GM18873 (cell line): ENCODE measurements at regions not wholly inside any gene's neighbourhood (a gene's known extent, or its start where the extent isn't known, plus 50 kb on each side); places are given as distances from the start of the nearest gene placed in this dataset.

Experiments
- ATAC-seq: cut with Tn5 transposase; IDR thresholded peaks from one replicate; pipeline ENCODE4 v1.9.1; 2021; ENCODE audit warnings: mild to moderate bottlenecking, moderate library complexity, moderate number of reproducible peaks; ENCODE audit not compliant: unreplicated experiment, low FRiP score

DNA sequence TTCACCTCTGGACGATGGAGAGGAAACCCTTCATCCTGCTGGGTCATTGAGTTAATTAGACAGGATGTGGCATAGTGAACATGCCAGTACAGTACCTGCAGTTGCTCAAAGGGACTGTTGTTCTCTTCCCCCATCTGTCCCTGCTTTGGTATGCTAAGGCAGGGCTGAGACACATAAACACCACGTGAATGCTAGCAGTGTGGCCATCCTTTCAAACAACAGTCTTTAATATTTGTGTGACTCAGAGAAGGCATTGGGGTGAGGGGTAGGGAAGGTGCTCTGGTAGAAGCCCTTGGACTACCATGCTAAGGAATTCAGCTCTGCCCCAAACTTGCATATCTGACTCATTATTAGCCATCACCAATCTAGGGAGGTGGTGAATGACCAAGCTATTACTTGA, 180.2 kb upstream of the ZNF618 start:
- no peak for ATAC-seq

DNA sequence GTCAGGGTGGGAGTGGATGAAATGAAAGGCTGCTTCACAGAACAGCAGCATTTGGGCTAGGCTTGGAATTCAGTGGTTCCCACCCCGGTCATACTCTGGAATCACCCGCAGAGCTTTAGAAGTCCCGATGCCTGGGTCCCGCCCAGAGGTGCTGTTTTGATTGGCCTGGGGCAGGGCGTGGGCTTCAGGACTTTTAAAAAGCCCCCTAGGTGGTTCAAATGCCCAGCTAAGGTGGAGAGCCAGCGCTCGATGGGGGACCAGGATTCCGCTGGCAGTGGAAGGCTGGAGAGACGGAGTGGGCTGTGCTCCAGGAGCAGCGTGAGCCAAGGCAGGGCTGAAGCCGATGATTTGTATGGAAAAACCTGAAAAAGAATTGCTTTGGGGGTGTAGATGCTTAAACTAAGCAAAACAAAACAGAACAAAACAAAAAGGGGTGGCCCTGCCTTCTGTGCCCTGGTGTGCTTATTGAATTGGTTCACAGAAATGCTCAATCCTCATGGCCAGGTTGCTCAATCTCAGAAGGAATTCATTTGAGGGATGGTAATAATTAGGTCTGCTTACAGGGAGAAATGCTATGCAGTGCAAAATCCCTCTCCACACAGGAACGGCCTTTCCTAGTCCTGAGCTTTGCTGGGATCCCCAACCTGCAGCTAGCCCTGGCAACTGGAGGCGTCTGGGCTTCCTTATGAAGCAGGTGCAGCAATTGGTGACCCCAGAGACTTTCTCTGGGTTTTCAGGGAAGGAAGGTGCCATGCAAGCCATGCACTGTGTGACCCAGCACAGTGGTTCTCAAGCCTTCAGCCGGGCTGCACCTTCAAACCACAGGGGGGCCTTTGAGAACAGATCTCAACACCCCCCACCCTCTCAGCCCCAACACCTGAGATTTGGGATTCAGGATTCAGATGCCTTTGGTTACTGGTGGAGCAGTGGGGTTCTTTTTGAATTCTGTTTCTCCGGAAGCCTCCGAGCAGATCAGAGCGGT, 174.0 kb upstream of the ZNF618 start:
- ATAC-seq, result no peak

DNA sequence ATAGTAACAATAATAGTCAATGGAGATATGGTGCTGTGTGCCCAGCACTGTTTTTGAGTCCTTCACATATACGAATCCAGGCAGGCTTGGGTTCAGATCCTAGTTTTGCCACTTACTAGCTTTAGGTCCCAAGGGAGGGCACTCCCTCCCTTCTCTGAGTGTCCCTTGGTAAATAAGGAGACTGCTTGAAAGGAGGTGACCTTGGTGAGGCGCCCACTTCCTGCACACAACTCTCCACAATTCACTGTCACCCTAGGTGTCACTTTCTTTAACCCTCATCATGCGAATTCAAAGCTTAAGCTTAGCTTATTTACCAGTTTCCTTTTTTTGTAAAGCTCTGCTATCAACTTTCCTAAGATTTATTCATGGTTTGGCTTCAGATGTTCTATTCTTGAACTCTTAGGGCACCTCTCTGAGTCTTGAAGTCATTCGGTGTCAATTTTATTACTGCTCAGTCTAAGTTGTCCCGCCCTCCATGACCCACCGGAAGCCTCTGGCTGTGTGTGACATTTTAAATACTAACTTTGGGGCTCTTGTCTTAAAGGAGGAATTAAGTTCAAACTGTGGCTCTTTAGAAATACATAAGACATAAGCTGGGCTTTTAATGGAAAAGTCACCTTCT, 170.7 kb upstream of the ZNF618 start:
- ATAC-seq, result no peak

DNA sequence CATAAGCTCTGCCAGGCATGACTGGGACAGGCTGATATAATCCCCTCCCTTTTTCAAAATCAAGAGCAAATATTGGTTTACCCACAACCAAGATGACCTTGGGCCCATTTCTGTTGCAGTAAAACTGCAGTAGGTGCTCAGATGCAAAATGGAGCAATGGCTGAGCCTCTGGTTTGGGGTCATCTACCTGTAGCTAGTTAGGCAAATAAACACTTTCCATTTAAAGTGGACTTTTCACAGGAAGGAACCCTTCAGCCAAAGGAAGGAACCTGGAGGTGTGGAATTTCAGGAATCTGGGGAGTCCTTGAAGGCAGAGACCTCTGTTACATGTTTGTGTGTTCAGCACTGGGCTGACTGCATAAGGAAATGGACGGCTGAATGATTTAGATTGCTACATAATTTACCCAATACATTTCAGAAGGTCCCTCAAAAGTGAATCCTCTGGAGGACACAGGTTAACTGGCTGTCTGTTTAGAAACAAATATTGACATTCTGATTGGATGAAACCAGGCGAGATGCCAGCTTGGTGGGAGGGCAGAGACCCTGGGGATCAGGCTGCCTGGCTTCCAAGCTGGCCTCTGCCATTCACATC, 170.1 kb upstream of the ZNF618 start:
- no peak for ATAC-seq

DNA sequence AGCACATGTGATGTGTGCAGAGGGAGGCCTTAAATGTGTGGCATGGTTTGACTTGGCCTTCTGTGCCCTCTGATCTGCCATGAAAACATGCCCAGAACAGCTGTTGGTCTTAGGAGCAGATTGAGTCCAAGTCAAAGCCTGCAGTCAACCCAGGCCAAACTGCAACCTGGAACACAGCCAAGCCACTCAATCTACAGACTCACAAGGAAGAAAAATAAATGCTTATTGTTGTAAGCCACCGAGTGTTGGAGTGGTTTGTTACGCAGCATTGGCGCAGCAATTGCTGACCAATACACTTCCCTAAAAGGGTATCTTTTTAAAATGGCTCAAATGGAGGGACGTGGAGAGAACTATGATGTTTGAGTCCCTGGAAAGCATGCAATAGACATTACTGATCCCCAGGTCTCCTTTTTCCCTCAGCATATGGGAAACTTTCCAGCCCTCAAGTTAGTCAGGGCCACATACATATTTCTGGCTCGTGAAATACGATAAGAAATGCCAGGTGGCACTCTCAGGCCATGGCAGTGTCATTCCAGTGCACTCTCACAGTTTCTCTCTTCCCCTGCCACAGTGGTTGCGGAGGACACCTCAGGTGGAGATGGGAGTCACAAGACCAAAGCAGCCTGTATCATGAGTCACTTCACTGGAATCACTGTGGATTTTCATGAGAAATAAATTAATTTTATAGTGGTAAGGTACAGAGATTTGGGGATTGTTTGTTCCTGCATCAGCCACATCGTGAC, 168.0 kb upstream of the ZNF618 start:
- ATAC-seq, result no peak

DNA sequence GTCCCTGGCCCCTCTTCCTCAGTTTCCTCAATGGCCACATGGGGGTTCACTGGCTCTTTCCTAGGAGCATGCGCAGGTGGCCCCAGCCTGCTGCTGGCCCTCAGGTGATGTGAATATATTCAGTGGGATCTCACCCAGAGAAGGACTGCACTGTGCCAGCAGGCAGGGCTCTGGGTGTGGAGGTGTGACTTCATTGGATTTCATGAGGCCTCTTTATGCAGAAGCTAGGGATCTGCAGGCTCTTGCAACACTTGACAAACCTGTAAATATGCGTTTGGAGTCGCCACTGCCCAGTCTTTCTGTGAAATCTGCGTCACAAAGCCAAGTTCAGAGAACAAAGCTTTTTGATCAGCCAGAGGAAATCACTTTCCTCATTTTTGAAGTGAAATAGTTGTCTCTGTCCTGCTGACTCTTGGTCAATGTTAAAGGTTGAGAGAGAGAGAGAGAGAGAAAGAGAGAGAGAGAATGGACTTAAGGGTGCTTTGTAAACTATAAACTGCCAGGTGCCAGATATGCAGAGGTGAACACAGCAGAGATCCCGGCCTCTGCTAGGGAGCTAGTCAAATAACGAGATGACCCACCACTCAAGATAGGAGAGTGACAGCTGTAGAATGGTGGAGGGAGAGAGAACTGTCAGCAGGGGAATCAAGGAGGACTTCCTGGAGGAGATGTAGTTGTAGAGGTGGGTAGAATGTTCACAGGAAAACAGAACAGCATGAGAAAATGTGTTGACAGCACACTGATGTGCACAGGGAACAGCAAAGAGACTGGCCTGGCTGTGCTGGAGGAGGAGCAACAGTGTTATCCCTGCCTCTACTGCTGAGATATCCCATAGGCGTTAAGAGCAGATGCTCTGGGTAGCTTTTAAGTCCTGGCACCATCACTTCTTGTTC, 167.0 kb upstream of the ZNF618 start:
- no peak for ATAC-seq

DNA sequence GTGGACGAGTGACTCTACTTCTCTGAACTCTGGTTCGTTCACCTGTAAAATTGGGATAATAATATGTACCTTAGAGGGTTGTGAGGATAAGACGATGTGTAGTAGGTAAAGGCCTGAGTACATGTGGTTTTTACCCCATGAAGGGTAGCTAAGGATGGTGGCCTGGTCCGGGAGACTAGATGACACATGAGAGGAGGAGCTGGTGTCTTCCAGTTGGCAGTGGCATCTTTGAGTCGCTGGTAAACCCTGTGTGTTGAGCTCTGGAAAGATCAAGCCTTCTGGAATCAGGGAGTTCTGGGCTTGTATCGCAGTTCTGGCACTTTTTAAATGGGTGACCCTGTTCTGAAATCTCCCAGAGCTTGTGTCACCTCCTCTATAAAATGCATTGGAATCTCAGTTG, 166.4 kb upstream of the ZNF618 start:
- no peak for ATAC-seq

DNA sequence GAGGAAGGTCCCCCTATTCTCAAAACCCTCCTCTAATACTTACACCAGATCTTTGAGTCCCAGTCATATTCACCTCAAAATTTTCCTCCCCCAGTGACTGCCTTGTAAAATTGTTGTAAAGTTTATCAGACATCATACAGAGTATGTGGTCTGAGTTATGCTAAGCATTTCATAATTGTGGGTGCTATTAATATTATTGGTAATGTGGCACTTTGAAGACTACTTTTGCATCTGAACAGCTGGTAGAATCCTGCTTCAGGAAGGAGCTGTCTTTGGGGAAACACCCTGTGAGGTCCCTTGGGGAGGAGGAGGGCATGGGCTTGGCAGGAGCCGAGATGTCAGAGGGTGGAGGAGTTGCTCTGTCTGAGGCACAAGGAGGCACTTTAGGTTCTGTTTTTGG, 164.9 kb upstream of the ZNF618 start:
- no peak for ATAC-seq

DNA sequence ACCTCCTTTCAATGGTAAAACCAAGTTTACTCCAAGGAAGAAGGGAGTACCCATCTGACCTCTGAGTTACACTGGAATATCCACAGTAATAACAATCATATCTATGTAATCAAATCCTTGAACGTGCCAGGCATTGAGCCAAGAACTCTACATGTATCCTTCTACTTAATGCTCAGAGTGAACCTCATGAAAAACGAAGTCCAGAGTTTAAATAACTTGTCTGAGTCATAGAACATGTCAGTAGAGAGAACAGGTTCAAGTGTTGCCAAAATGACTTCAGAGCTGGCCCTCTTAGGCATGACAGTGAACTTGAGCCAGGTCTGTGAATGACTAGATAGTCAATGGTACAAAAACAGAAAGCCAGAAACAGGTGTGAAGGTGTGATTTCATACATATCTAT, 164.1 kb upstream of the ZNF618 start:
- no peak for ATAC-seq

DNA sequence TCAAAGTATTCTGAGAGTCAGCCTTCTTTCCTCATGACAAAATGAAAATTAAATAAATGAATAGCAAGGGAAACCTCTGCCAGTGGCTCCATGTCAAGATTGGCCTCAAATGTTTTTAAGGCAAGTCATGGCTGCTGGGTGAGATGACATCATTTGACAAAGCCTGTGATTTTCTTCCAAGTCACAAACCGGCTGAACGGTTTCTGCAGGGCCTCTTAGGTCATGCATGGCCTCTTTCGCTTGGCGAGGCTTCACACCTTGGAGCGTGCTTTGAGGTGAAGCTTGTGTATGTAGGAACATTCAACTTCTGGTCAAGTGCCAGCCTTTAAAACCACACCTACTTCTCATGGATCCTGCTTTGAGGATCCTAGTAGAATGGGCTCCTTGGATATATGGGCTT, 161.0 kb upstream of the ZNF618 start:
- no peak for ATAC-seq

DNA sequence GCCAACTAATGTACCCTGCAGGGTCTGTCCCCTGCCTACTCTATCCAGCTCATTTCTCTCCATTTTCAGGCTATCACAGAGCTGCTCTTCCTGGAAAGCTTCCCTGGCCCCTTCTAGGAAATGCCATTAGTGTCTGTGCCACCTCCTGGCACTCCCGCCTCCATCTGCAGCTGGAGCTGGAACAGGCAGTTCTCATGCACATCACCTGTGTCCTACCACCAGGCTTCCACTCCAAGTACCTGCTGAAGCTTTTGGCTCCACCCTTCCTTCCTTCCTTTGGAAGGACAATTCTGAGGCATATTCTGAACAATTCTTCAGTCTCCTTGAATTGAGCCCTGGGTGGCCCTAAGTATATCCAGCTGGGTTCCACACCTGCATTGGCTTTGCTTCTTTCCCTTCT, 156.2 kb upstream of the ZNF618 start:
- ATAC-seq, result no peak

DNA sequence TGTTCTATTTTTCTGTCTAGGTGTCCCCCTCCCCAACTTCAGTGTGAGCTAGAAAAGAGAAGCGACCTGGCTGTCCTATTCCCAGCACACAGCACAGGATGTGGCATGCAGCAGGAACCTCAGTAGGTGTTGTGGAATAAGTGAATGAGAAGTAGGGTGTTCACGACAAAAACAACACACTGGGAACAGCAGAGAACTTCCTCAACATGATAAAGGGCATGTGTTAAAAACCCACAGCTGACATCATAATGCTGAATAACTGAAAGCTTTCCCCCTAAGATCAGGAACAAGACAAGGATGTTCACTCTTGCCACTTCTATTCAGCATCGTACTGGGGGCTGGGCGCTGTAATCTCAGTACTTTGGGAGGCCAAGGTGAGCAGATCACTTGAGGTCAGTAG, 155.6 kb upstream of the ZNF618 start:
- ATAC-seq, result no peak

DNA sequence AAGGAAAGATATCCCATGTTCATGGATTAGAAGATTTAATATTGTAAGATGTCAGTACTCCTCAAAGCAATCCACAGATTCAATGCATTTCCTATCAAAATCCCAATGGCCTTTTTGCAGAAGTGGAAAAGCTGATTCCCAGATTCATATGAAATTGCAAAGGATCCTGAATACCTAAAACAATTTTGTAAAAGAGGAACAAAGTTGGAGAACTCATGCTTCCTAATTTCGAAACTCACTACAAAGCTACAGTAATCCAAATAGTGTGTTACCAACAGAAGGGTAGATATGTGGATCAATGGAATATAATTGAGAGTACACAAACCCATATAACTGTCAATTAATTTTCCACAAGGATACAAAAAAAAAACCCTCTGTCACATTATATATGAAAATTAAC, 154.3 kb upstream of the ZNF618 start:
- ATAC-seq, result no peak

DNA sequence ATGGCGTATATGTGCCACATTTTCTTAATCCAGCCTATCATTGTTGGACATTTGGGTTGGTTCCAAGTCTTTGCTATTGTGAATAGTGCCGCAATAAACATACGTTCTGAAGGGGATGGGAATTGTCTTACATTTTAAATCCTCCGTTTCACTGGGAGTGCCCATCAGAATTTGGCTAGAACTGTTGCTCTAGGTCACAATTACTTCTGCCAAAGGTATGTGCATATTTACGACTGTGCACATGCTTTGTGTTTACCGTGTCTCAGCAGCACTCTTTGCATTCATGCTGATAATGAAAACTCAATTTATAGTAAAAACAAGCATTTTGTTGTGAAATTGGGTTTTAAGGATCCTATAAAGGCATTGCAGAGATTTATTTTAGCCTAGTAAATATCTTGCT, 151.9 kb upstream of the ZNF618 start:
- ATAC-seq, result no peak

DNA sequence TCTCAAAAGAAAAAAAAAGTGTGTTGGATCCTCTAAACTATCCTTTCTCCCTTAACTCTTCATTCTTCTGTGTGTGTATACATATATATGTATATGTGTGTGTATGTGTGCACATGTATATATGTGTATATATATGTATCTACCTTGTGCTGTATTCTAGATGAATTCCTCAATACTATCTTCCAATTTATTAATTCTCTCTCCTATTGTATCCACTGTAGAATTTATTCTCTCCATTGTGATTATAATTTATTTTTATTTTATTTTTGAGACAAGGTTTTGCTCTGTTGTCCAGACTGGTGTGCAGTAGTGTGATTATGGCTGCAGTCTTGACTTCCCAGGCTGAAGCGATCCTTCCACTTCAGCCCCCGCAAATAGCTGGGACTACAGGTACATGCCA, 147.1 kb upstream of the ZNF618 start:
- ATAC-seq, result no peak

DNA sequence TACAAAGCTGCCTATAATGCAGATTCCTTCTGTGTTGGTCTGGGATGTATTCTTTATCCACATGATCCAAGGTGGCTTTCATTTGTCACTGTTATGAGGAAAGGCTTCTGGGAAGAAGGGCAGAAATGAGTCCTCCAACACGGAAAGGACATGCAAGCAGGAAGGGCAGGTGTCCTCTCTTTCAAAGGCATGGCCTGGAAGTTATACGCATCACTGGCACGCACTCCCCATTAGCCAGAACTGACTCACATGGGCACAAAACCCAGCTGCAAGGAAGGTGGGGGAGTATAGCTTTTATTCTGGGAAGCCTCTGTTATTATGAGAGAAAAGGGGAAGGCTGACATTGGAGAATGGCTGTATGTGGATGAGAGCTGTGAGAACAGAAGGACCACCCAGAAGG, 141.3 kb upstream of the ZNF618 start:
- ATAC-seq, result no peak

DNA sequence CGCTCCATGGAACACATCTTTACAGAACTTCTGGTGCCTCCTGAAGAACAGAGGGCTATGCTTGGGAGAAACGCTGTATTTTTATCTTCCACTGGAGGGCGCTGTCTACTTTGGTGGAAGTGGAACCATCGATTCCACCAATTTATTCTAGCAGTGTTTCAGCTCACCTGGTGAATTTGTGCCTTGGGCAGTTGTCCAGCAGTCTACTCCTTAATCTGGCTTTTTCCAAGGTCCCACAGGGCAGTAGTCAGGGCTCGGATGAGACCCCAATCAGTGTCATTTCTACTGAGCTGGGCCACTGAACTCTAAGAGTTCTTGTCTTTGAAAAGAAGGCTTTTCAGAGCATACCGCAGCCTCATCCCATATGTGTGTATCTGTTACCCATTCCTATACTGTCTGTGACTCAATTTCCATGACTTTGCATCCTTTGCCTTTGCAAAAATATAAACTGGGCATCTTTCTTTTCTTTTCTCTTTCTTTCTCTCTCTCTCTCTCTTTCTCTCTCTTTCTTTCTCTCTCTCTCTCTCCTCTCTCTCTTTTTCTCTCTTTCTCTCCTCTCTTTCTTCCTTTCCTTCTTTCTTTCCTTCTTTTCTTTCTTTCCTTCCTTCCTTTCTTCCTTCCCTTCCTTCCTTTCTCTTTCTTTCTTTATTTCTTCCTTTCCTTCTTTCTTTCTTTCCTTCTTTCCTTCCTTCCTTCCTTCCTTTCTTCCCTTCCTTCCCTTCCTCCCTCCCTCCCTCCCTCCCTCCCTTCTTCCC, 138.4 kb upstream of the ZNF618 start:
- no peak for ATAC-seq

DNA sequence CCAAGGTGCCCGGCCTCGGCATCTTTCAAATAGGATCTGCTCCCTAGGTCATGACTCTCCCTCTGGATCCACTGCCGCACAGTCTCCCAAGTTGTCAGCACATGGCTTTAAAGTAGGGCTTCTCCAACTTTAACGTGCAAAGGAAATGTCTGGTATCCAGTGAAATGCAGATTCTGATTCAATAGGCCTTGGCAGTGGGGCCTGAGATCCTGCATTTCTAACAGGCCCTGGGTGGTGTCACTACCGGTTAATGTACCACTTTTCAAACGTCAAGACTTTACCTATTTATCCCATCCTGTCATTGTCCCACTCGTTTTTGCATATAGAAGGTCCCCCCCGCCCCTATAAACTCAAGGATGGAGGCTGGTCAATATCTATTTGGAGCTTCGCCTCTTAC, 137.6 kb upstream of the ZNF618 start:
- ATAC-seq, result no peak

DNA sequence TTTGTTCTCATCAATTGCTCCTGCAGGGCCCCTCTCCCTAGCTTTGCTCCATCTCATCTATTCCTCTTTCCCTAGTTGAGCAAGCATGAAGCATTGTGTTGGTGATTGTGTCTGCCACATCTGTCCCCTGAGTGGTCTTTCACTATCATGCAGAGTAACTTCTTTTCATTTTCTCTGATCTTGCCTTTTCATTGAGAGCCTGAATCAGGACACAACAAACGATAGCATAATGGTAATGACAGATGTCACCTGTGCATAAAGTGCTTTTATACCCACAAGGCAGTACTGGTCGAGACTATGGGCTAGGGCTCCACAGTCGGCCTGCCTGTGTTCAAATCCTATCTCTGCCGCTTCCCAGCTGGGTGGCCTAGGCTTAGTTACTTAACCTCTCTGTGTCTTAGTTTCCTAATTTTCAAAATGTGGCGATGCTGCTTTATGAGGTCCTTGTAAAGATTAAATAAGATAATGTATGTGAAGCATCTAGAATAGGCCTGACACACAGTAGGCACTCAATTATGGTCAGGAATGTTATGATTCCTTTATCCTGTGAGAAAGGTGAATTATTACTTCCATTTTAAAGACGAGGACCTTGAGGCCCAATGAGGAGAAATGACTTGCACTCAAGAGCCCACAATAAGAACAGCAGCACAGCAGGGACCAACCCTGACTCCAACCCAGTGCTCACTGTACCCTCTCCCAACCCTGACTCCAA, 137.1 kb upstream of the ZNF618 start:
- ATAC-seq, result no peak
